ENCODE measurements at regions not wholly inside any gene's neighbourhood (a gene's known extent, or its start where the extent isn't known, plus 50 kb on each side); places are given as distances from the start of the nearest gene placed in this dataset.

GRCh38 chr5:89537800-89538199, 654.8 kb upstream of the MEF2C start:
- Histone ChIP-seq H3K4me3 (no peak overlapping the region), H3K36me3 (no peaks in the 10 kb centered on the region), H3K9me3 (no peaks in the 10 kb centered on the region), H3K27me3 (no peaks in the 10 kb centered on the region), H3K4me1 (no peaks in the 10 kb centered on the region), H3K27ac (no peak overlapping the region)
- in situ Hi-C loops (cut with MboI; ENCODE audit: low pct_ligation_motif_present in 1 of 4, low pct_unique_long_range_greater_than_20kb in 1 of 4, low sequenced_read_pairs in 3 of 4) = no loop called here
- intact Hi-C loops (cut with DNase I; ENCODE audit: low total_unique reads) = no loop called here
- DNase-seq = no peak
- WGBS, 2 donors (ENCODE audit: low coverage in 1 of 2) = 92 to 97% methylated on average over 2 of the region's 2 CpGs
- TF ChIP-seq EP300 (IDR thresholded peaks at IDR 0.05; ENCODE audit: low read depth) (no peak), POLR2A (IDR thresholded peaks at IDR 0.05) (no peak), POLR2AphosphoS5 (IDR thresholded peaks at IDR 0.05) (no peak), CTCF (IDR thresholded peaks at IDR 0.05) (no peak)

- Histone ChIP-seq H3K27ac (no peak overlapping the region), H3K4me1 (no peaks in the 10 kb centered on the region), H3K27me3 (no peaks in the 10 kb centered on the region), H3K36me3 (no peaks in the 10 kb centered on the region), H3K4me3 (no peak overlapping the region), H3K9me3 (no peaks in the 10 kb centered on the region)
- DNase-seq = no peak
- intact Hi-C loops (cut with DNase I; ENCODE audit: low total_unique reads) (no loop called here), in situ Hi-C loops (cut with MboI; ENCODE audit: low pct_ligation_motif_present in 1 of 4, low pct_unique_long_range_greater_than_20kb in 1 of 4, low sequenced_read_pairs in 3 of 4) (no loop called here)
- no peak for TF ChIP-seq EP300 (IDR thresholded peaks at IDR 0.05; ENCODE audit: low read depth)
- no peak for TF ChIP-seq POLR2AphosphoS5 (IDR thresholded peaks at IDR 0.05)
- TF ChIP-seq CTCF (IDR thresholded peaks at IDR 0.05) = no peak
- TF ChIP-seq POLR2A (IDR thresholded peaks at IDR 0.05) = no peak
- 74 to 85% methylated on average over 2 of the region's 2 CpGs for WGBS, 2 donors (ENCODE audit: low coverage in 1 of 2)
These were observed 653.0 kb upstream of the MEF2C start for GRCh38 chr5:89536020-89536419.

GRCh38 chr5:89535411-89535810, 652.4 kb upstream of the MEF2C start:
- WGBS, 2 donors (ENCODE audit: low coverage in 1 of 2) = 91 to 100% methylated on average over 2 of the region's 2 CpGs
- in situ Hi-C loops (cut with MboI; ENCODE audit: low pct_ligation_motif_present in 1 of 4, low pct_unique_long_range_greater_than_20kb in 1 of 4, low sequenced_read_pairs in 3 of 4) = no loop called here

GRCh38 chr5:89534331-89534730, 651.3 kb upstream of the MEF2C start:
- H3K4me1 ChIP-seq = no peaks in the 10 kb centered on the region
- H3K27ac ChIP-seq = no peak overlapping the region
- no peaks in the 10 kb centered on the region for H3K9me3 ChIP-seq
- H3K27me3 ChIP-seq = no peaks in the 10 kb centered on the region
- no peak for DNase-seq
- intact Hi-C loops (cut with DNase I; ENCODE audit: low total_unique reads) (no loop called here), in situ Hi-C loops (cut with MboI; ENCODE audit: low pct_ligation_motif_present in 1 of 4, low pct_unique_long_range_greater_than_20kb in 1 of 4, low sequenced_read_pairs in 3 of 4) (no loop called here)
- H3K36me3 ChIP-seq = no peaks in the 10 kb centered on the region
- H3K4me3 ChIP-seq = no peak overlapping the region
- TF ChIP-seq POLR2AphosphoS5 (IDR thresholded peaks at IDR 0.05) (no peak), POLR2A (IDR thresholded peaks at IDR 0.05) (no peak), CTCF (IDR thresholded peaks at IDR 0.05) (no peak), EP300 (IDR thresholded peaks at IDR 0.05; ENCODE audit: low read depth) (no peak)

More at GRCh38 chr5:89535411-89535810, 652.4 kb upstream of the MEF2C start:
- Histone ChIP-seq H3K27ac (no peak overlapping the region), H3K27me3 (no peaks in the 10 kb centered on the region), H3K9me3 (no peaks in the 10 kb centered on the region), H3K4me3 (no peak overlapping the region), H3K4me1 (no peaks in the 10 kb centered on the region), H3K36me3 (no peaks in the 10 kb centered on the region)
- intact Hi-C loops (cut with DNase I; ENCODE audit: low total_unique reads) = no loop called here
- no peak for DNase-seq
- no peak for TF ChIP-seq POLR2AphosphoS5 (IDR thresholded peaks at IDR 0.05)
- no peak for TF ChIP-seq EP300 (IDR thresholded peaks at IDR 0.05; ENCODE audit: low read depth)
- TF ChIP-seq CTCF (IDR thresholded peaks at IDR 0.05) = no peak
- TF ChIP-seq POLR2A (IDR thresholded peaks at IDR 0.05) = no peak
